ENCODE measurements at regions not wholly inside any gene's neighbourhood (a gene's known extent, or its start where the extent isn't known, plus 50 kb on each side); places are given as distances from the start of the nearest gene placed in this dataset.

GRCh38 chr4:151879705-151880445 is 119.1 kb upstream of the GATB start:
- ChIA-PET CTCF (interaction anchor here (0.7 kb wide), 2 partner anchors 111 to 753 kb away, joined by 3 to 4 read pairs; no protein-coding TSS in a partner anchor), POLR2A (ENCODE audit: low non-redundant PET) (no interaction called here)
- H3K27ac ChIP-seq = no peak overlapping the region
- TF ChIP-seq CTCF (conservative IDR thresholded peaks at IDR 0.05; ENCODE audit: low read depth) = no peak
- DNase-seq (ENCODE audit: low spot score) = no peak

DNA sequence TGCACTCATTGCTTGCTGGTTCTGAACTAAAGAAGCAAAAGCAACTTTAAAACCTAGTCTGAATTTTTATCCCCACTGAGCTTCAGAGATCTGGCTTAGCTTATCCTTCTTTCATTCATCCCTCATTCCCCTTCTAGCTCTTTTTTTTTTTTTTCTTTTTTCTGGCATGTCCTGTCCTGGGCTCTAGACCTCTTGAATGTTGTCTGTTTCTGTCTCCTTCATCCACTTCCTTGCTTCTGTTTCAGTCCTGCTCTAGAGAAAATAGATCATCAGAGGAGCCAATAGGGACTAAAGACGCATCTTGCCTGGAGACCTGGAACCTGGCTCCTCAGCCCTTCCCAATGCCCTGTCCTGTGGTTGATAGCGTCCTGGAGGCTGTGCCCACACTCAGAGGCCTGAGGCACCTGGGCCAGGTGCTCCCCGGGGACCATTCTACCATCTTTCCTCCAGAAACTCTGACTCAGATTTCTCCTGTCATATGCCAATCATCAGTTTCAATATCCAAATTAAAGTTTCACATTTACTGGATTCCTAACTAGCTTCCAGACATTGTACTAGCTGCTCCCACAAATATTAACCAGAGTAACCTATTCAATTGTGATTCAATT is 115.7 kb upstream of the GATB start:
- DNase-seq (ENCODE audit: low spot score) = no peak
- H3K27ac ChIP-seq = no peak overlapping the region
- ChIA-PET POLR2A (ENCODE audit: low non-redundant PET) (no interaction called here), CTCF (no interaction called here)
- no peak for TF ChIP-seq CTCF (conservative IDR thresholded peaks at IDR 0.05; ENCODE audit: low read depth)

DNA sequence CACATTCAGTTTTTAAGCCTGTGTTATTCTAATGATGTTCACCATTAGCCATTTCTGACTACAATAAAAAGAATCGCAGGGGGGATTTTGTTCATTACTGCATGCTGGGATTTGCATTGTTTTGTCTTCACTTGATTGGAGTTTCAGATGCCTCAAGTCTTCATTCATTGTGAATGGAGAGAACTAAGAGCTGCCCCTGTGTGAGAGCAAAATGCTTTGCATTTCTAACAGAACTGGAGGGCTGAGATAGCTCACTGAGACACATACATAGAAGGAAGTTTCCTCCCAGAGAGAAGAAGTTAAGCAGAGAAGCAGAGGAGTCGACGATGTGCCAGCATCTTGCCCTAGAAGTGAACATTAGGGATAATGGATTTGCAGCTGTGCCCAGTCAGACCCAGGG is 113.5 kb upstream of the GATB start:
- CTCF ChIA-PET = interaction anchor here (0.5 kb wide), 1 partner anchor 89 kb away, joined by 4 read pairs; no protein-coding TSS in a partner anchor
- no peak for DNase-seq (ENCODE audit: low spot score)
- no peak for TF ChIP-seq CTCF (conservative IDR thresholded peaks at IDR 0.05; ENCODE audit: low read depth)
- POLR2A ChIA-PET (ENCODE audit: low non-redundant PET) = no interaction called here
- H3K27ac ChIP-seq = no peak overlapping the region

GRCh38 chr4:151866592-151866918 is 105.7 kb upstream of the GATB start:
- ChIA-PET CTCF (no interaction called here), POLR2A (ENCODE audit: low non-redundant PET) (no interaction called here)
- no peak for DNase-seq (ENCODE audit: low spot score)
- no peak for TF ChIP-seq CTCF (conservative IDR thresholded peaks at IDR 0.05; ENCODE audit: low read depth)
- H3K27ac ChIP-seq = no peak overlapping the region

GRCh38 chr4:151865744-151866591 is 105.2 kb upstream of the GATB start:
- no peak overlapping the region for H3K27ac ChIP-seq
- DNase-seq (ENCODE audit: low spot score) = no peak
- CTCF ChIA-PET = no interaction called here
- POLR2A ChIA-PET (ENCODE audit: low non-redundant PET) = no interaction called here
- no peak for TF ChIP-seq CTCF (conservative IDR thresholded peaks at IDR 0.05; ENCODE audit: low read depth)

DNA sequence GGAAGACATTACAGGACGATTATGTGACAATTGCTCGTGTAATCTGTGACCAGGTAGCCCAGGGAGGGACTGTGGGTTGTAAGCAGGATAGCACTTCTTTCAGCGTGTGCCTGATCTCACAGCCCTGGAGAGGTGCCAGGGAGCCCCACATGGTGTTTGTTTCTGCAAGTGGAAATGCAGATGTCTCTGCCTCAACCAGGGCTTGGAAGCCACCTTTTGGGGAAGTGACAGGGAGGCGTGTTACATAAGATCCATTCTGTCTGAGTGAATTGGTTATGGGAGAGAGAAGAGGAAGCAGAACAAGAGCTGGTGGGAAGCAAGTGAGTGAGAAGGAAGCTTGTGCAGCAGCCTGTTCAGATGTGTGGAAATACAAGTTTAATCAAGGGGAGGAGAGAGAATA is 104.5 kb upstream of the GATB start:
- TF ChIP-seq CTCF (conservative IDR thresholded peaks at IDR 0.05; ENCODE audit: low read depth) = no peak
- no peak overlapping the region for H3K27ac ChIP-seq
- DNase-seq (ENCODE audit: low spot score) = no peak
- ChIA-PET POLR2A (ENCODE audit: low non-redundant PET) (no interaction called here), CTCF (no interaction called here)
